Hematopoietic multipotent progenitor cell treated with erythropoietin and hydrocortisone succinate and interleukin-3 and kit ligand, for 15 days (in vitro differentiated cells): ENCODE measurements at regions not wholly inside any gene's neighbourhood (a gene's known extent, or its start where the extent isn't known, plus 50 kb on each side); places are given as distances from the start of the nearest gene placed in this dataset.

ENCODE experiments used
- DNase-seq: peaks from one replicate; pipeline ENCODE4 v3.0.0-alpha.2; 2015; ENCODE audit warnings: low spot score

GRCh38 chr13:50713523-50714248 is 129.8 kb downstream of the DLEU7 start:
- no peak for DNase-seq

DNA sequence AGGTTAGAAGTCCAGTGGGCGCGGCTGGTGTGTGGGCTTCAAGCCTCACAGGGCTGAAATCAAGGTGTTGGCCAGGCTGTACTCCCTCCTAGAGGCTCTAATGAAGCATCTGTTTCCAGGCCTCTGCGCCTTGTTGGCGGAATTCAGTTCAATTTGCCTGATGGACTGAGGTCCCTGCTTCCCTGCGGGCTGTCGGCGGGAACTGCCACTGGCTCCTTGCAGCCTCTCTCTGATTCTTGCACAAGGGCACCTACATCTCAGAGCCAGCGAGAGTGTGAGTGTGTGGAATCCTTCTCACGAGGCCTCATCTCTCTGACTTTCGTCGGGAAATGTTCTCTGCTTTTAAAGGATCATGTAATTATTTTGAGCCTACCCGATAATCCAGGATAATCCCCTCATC is 128.6 kb downstream of the DLEU7 start:
- DNase-seq = no peak

DNA sequence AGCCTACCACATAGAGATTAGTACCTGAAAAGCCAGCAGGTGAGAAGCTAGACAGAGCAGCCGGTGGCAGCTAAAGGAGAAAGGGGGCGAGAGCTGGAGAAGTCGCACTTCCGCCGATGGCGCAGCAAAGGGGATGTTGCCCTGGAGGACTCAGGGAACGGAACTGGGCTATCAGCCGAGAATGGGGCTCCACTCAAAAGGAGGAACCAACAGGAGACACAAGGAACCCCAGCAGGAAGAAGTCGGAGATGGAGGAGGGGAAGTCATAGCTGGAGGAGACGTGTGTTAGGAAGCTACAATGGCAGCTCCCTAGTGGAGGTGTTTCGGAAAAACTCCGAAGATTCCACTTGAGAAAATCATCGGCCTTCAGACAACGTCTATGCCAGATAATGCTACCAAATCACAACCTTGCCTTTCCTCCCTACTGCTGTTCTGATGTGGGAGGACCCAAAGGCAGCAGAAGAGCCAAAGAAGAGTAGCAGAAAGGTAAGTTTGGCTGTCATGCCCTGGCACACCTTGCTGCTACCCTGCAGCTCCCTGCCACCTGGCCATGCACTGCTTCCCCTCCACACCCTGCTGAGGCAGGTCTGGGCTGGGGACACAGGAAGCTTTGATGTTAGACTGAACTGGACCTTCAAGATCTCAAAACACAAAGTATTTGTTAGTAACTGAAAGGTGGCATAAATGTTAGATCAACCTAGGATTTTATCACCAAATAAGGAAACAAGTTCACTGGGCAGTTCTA is 127.9 kb downstream of the DLEU7 start:
- no peak for DNase-seq

DNA sequence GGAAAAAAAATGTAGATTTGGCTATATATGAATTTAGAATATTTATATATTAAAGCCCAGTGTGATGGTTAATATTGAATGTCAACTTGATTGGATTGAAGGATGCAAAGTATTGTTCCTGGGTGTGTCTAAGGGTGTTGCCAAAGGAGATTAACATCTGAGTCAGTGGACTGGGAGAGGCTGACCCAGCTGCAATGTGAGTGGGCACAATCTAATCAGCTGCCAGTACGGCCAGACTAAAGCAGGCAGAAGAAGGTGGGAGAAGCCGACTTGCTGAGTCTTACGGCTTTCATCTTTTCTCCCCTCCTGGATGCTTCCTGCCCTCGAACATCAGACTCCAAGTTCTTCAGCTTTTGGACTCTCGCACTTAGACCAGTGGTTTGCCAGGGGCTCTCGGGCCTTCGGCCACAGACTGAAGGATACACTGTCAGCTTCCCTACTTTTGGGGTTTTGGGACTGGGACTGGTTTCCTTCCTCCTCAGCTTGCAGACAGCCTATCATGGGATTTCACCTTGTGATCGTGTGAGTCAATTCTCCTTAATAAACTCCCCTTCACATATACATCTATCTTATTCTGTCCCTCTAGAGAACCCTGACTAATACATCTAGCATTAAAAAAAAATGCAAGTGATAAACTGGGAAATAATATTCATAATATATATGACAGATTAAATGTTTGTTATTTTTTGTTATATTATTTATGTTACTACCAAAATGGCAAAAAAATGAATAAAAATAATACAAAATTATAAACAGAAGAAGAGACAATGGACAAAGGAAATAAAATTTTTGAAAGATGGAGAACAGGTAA is 122.4 kb downstream of the DLEU7 start:
- DNase-seq = no peak

GRCh38 chr13:50721672-50721992 is 121.9 kb downstream of the DLEU7 start:
- no peak for DNase-seq

- DNase-seq = no peak
Observed at GRCh38 chr13:50722440-50723125, 120.9 kb downstream of the DLEU7 start.

DNA sequence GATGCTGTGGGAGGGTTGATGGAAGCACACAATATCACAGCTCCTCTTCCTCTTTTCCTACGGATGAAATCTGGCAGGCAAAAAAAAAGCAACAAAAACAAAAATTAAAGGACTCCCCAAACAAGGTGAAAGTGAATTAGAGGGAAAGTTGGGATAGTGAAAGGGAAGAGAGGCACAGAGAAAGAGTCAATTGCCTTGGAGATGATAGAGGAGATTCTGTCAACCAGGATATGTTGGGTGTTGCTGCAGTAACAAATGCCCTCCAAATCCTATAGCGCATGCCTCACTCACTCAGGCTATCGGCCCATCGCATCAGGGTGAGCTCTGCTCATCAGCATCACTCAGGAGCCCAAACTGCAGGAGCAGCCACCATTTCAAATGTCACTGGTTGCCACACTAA is 119.1 kb downstream of the DLEU7 start:
- DNase-seq = no peak

DNA sequence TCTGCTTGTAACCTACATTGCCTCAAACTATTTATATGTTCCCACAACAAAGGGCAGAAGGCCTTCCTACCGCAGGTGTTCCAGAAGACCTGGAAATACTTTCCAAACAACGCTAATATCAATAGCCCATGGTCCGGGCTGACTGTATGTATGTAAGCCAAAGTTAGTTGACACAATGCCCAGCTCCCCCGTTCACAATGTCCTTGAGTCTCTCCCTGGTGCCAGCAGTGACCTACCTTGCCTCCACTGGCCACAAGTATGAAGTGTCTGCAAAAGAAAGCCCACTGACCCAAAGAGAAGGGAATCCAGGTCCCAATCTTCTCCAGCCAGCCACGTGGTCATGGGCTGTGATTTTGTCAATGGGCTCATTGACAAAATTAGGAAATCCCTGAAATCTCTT is 118.6 kb downstream of the DLEU7 start:
- DNase-seq = no peak

- DNase-seq = no peak
Observed at GRCh38 chr13:50726164-50726563, 117.3 kb downstream of the DLEU7 start.

DNA sequence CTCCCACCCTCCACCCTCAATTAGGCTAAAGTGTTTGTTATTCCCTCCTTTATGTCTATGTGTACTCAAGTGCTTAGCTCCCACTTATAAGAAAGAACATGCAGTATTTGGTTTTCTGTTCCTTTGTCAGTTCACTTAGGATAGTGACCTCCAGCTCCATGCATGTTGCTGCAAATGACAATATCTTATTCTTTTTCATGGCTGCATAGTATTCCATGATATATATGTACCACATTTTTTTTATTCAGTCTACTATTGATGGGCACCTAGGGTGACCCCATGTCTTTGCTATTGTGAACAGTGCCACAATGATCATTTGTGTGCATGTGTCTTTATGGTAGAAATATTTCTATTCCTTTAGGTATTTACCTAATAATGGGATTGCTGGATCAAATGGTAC is 114.3 kb downstream of the DLEU7 start:
- DNase-seq = no peak

- no peak for DNase-seq
Observed at GRCh38 chr13:50730496-50731351, 112.8 kb downstream of the DLEU7 start.

DNA sequence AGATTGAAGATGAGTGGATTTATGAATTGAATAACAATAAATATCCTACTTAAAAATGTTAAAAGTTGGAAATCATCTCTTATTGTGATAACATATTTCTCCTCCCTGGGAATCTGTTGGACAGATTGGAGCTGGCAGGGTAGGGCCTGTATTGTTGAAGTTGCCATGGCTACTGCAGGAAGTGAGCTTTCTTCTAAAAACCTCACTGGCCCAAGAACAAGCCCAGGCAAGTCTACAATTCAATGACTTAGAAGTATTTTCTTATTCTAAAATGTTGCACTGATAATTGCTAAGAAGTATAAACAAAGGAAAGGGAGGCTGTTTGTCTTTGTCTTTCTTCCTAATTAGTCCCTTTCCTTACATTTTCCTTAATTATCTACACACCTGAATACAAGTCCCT is 112.1 kb downstream of the DLEU7 start:
- DNase-seq = no peak

DNA sequence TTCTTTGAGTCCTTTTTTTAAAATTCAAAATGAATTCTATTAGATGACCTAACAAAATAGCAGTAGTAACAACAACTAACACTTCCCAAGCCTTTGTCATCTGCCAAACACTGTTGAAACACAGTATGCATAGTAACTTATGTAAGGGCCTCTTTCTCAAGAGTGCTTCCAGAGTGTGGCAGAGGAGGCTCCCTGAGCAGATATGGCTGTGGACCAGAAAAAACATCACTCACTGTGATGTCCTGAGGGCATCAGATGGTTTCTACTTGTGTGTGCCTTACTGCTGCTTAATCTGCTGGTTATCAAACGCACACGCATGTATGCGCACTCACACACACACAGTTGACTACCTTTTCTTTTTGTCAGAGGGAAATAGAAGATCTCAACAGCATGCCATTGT is 110.8 kb downstream of the DLEU7 start:
- DNase-seq = no peak

- no peak for DNase-seq
Observed at GRCh38 chr13:50733392-50733791, 110.1 kb downstream of the DLEU7 start.

DNA sequence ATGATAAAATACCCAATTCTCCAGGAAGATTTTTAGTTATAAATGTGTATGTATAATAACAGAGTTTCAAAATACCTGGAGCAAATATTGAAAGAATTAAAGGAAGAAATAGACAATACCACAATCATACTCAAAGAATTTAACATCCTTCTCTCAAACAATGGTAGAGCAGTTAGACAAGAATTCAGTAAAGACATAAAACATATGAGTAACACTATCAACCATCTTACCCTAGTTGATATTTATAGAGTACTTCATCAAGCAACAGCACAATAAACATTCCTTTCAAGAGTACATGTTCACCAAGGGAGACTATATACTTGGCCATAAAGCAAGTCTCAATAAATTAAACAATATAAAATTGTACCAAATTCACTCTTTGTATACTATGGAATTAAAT is 108.4 kb downstream of the DLEU7 start:
- no peak for DNase-seq

DNA sequence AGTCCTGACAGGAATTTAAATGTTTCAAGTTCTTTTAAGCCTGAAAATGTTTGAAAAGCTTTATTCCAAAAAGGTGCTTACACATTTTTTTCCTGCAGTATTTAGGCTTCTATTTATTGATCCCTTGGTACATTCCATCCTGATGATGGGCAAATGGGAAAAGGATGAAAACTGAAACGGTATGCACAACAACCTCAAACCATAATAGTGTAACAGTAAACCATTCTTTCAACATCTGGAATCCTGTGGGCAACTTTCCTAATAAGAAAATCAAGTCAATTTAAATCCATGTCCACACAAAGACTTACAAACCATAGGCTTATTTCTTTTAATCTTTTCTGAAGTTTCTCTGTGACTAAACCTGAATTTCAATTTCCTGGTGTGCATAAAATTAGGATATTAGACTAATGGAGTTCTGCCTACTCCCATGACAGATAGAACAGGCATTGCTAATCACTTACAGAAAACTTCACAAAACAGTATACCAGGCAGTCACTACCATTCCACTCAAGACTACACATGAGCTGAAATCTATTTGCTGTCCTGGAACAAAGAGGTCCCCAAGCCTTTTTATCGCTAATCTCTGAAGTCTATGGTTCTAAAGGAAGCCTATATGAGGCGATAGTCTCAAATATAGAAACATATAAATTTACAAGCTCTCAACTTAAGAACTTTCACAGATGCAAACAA is 103.3 kb downstream of the DLEU7 start:
- DNase-seq = no peak

DNA sequence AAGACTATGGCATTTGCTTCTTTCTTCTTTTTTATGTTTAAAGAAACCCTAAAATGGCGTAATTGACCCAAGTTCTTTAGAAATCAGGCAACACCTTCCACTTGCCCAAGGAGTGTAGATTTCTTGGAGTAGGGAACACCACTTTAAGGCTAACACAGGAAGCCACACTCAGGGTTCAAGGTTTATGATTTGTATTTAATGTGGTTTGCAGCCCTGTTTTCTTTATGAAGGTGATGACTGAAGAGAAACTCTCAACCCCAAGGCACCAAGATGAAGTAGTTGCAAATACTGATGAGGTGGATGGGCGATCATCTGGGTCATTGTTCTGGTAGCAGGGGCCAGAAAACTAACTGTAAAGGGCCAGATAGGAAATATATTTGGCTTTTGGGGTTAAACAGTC is 101.1 kb downstream of the DLEU7 start:
- DNase-seq = no peak

GRCh38 chr13:50742968-50743367 is 100.5 kb downstream of the DLEU7 start:
- no peak for DNase-seq

DNA sequence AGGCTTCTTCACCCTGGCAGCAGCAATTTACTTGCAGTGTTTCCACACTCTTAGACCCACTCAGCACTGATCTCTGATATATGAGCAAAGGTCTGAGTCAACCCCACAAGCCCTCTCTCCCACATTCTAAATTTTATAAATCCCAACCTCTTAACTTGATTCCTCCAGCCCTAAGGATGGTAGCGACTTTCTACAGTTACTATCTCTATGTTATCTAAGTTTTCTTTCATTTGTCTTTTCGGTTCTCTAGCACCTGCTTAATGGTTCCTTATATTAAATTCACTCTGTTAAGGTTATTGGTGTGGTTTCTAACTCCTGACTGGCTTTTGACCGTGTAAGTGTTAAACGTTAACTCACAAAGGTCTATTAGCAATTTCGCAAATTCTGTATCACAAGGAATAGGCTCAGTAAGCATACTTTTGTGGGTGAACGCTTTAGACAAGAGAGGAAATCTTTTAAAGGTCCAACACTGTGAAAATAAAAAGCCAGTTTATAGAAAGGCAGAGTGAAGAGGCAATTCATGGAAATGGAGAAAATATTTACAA is 99.3 kb downstream of the DLEU7 start:
- DNase-seq = no peak

DNA sequence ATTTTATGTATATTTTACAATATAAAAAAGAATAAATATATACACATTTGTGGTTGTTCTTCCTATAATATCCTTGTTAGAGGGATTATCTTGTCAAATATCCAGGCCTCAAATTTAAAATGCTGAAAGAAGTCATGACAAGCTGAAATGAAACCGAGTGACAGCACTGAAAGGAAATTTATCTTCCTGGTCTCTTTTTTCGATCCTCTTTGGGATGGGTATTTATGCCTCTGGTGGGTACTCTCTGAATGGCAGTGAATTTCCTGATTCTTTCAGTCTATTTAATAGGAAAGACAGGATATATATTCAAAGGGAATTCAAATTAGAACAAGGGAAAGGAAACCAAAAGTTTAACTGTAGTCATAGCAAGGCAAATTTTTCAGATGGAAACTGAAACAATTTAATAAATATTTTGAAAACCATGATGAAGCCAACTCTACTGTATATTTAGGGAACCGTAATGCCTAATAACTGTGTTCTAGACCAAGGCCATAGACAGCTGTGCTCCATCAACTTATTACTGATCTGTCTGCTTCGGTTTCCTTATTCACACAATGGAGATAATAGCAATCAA is 97.9 kb downstream of the DLEU7 start:
- DNase-seq = no peak
